DND-41 (cell line): ENCODE measurements at regions not wholly inside any gene's neighbourhood (a gene's known extent, or its start where the extent isn't known, plus 50 kb on each side); places are given as distances from the start of the nearest gene placed in this dataset.

Source experiments
- ATAC-seq: fragments of 200-7000 bp; cut with Tn5 transposase; 3 replicates; pipeline ENCODE4 v1.9.1; 2021; ENCODE audit warnings: low read depth; ENCODE audit not compliant: insufficient read depth
- DNase-seq: peaks from one replicate; pipeline ENCODE4 v3.0.0-alpha.2; 2020
- H2AFZ ChIP-seq: 2 replicates; pipeline ENCODE4 v1.6.0; 2012; ENCODE audit warnings: low read depth, low read length
- H3K27ac ChIP-seq: 2 replicates; pipeline ENCODE4 v1.5.1; 2012; ENCODE audit warnings: low read length, inconsistent platforms
- H3K27me3 ChIP-seq: fragments of 200-600 bp; sonication (generic); 2 replicates; pipeline ENCODE4 v1.6.0; 2012; ENCODE audit warnings: low read length, mild to moderate bottlenecking, inconsistent platforms; ENCODE audit not compliant: insufficient read depth, poor library complexity
- H3K36me3 ChIP-seq: 2 replicates; pipeline ENCODE4 v1.5.1; 2012; ENCODE audit warnings: low read length, inconsistent platforms; ENCODE audit not compliant: insufficient read depth
- H3K4me1 ChIP-seq: 2 replicates; pipeline ENCODE4 v1.5.1; 2012; ENCODE audit warnings: mild to moderate bottlenecking, low read length; ENCODE audit not compliant: insufficient read depth
- H3K4me2 ChIP-seq: 2 replicates; pipeline ENCODE4 v1.6.0; 2012; ENCODE audit warnings: mild to moderate bottlenecking, moderate library complexity, low read length, inconsistent platforms; ENCODE audit not compliant: insufficient read depth
- H3K4me3 ChIP-seq, 2 experiments: fragments of 200-600 bp in 1 of 2; shearing (Covaris generic) in 1 of 2; 2 replicates each; pipeline ENCODE4 v1.5.1; 2012 to 2016; ENCODE audit warnings: inconsistent platforms in 2 of 2, low read length in 2 of 2, mild to moderate bottlenecking in 2 of 2, low read depth in 1 of 2, moderate library complexity in 1 of 2
- H3K79me2 ChIP-seq: 2 replicates; pipeline ENCODE4 v1.6.0; 2012; ENCODE audit warnings: low read length, inconsistent platforms; ENCODE audit not compliant: insufficient read depth
- H3K9ac ChIP-seq: 2 replicates; pipeline ENCODE4 v1.6.0; 2012; ENCODE audit warnings: low read depth, mild to moderate bottlenecking, inconsistent platforms, low read length, moderate library complexity
- H3K9me3 ChIP-seq: 2 replicates; pipeline ENCODE4 v1.5.1; 2012; ENCODE audit warnings: low read length, moderate library complexity, mild to moderate bottlenecking, inconsistent platforms; ENCODE audit not compliant: insufficient read depth, severe bottlenecking
- H4K20me1 ChIP-seq: 2 replicates; pipeline ENCODE4 v1.6.0; 2012; ENCODE audit warnings: low read length; ENCODE audit not compliant: insufficient read depth
- EZH2 ChIP-seq: IDR thresholded peaks from 3 replicates; pipeline ENCODE4 v1.6.1; 2012; ENCODE audit warnings: borderline replicate concordance, low read depth, mild to moderate bottlenecking, moderate library complexity, low read length, inconsistent platforms; ENCODE audit not compliant: severe bottlenecking
- TF ChIP-seq, protein P1 (sequence below): IDR thresholded peaks from 2 replicates; pipeline ENCODE4 v1.5.1; 2012; ENCODE audit warnings: borderline replicate concordance, low read length, moderate library complexity, mild to moderate bottlenecking; ENCODE audit not compliant: poor library complexity, severe bottlenecking; ENCODE audit errors: extremely low read depth

- no peak overlapping the region for H3K27ac ChIP-seq
- H3K27me3 ChIP-seq, result no peaks in the 10 kb centered on the region
- H3K4me3 ChIP-seq, result no peak overlapping the region
- no peaks in the 10 kb centered on the region for H4K20me1 ChIP-seq
- TF ChIP-seq, protein P1, sequence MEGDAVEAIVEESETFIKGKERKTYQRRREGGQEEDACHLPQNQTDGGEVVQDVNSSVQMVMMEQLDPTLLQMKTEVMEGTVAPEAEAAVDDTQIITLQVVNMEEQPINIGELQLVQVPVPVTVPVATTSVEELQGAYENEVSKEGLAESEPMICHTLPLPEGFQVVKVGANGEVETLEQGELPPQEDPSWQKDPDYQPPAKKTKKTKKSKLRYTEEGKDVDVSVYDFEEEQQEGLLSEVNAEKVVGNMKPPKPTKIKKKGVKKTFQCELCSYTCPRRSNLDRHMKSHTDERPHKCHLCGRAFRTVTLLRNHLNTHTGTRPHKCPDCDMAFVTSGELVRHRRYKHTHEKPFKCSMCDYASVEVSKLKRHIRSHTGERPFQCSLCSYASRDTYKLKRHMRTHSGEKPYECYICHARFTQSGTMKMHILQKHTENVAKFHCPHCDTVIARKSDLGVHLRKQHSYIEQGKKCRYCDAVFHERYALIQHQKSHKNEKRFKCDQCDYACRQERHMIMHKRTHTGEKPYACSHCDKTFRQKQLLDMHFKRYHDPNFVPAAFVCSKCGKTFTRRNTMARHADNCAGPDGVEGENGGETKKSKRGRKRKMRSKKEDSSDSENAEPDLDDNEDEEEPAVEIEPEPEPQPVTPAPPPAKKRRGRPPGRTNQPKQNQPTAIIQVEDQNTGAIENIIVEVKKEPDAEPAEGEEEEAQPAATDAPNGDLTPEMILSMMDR, result no peak
- no peak for TF ChIP-seq EZH2
- H3K79me2 ChIP-seq, result no peaks in the 10 kb centered on the region
- H3K9me3 ChIP-seq, result no peaks in the 10 kb centered on the region
- no peak overlapping the region for H3K9ac ChIP-seq
- no peak for ATAC-seq
- H3K36me3 ChIP-seq, result no peaks in the 10 kb centered on the region
- no peak for DNase-seq
- H2AFZ ChIP-seq, result no peak overlapping the region
- H3K4me1 ChIP-seq, result no peaks in the 10 kb centered on the region
- H3K4me2 ChIP-seq, result no peak overlapping the region
These were observed 360.4 kb downstream of the RPS24 start for GRCh38 chr10:78394047-78394446.

DNA sequence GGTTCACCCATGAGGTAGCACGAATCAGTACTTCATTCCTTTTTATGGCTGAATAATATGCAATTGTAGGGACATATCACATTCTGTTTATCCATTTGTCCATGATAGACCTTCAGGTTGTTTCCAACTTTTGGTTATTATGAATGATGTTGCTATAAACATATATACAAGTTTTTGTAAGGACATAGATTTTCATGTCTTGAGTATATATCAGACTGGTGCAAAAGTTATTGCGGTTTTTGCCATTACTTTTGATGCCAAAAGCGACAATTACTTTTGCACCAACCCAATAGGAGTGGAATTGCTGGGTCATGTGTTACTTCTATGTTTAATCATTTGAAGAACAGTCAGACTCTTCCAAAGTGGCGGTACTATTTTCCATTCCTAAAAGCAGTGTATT is 361.5 kb downstream of the RPS24 start:
- Histone ChIP-seq H3K4me2 (no peak overlapping the region), H3K4me1 (no peaks in the 10 kb centered on the region), H3K27ac (no peak overlapping the region), H4K20me1 (no peaks in the 10 kb centered on the region), H3K36me3 (no peaks in the 10 kb centered on the region), H3K79me2 (no peaks in the 10 kb centered on the region), H3K27me3 (no peaks in the 10 kb centered on the region), H3K9me3 (no peaks in the 10 kb centered on the region), H3K9ac (no peak overlapping the region), H2AFZ (no peak overlapping the region), H3K4me3 (no peak overlapping the region)
- no peak for TF ChIP-seq EZH2
- TF ChIP-seq, protein P1, result no peak
- DNase-seq (no peak), ATAC-seq (no peak)

GRCh38 chr10:78396754-78397153 is 363.1 kb downstream of the RPS24 start:
- no peak for TF ChIP-seq EZH2
- TF ChIP-seq, protein P1, result no peak
- ATAC-seq (no peak), DNase-seq (no peak)
- Histone ChIP-seq H3K4me2 (no peak overlapping the region), H3K27ac (no peak overlapping the region), H3K36me3 (no peaks in the 10 kb centered on the region), H3K9ac (no peak overlapping the region), H3K79me2 (no peaks in the 10 kb centered on the region), H2AFZ (no peak overlapping the region), H4K20me1 (no peaks in the 10 kb centered on the region), H3K4me3 (no peak overlapping the region), H3K4me1 (no peaks in the 10 kb centered on the region), H3K27me3 (no peaks in the 10 kb centered on the region), H3K9me3 (no peaks in the 10 kb centered on the region)

DNA sequence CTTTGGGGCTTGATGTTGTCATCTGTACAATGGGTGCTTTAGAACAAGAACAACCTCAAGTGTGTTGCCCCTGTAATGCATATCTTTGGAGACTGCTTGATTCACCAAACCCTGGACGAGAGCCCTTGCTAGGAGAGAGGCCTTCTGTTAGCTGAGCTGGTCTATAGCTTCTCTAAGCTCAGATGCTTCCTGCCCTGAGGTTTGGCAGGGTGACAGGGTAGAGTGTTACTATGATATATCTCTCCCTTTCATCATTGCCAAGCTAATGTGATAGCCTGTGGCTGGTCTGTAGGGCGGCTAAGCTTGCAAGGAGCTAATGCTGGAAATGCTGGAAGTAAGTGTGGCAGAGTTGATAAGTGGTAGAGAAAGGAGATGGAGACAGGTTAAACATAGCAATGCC is 364.1 kb downstream of the RPS24 start:
- H4K20me1 ChIP-seq, result no peaks in the 10 kb centered on the region
- ATAC-seq (no peak), DNase-seq (no peak)
- no peak overlapping the region for H2AFZ ChIP-seq
- no peaks in the 10 kb centered on the region for H3K4me1 ChIP-seq
- no peak overlapping the region for H3K4me3 ChIP-seq
- H3K27me3 ChIP-seq, result no peaks in the 10 kb centered on the region
- no peak overlapping the region for H3K27ac ChIP-seq
- H3K9me3 ChIP-seq, result no peaks in the 10 kb centered on the region
- H3K36me3 ChIP-seq, result no peaks in the 10 kb centered on the region
- H3K9ac ChIP-seq, result no peak overlapping the region
- no peaks in the 10 kb centered on the region for H3K79me2 ChIP-seq
- H3K4me2 ChIP-seq, result no peak overlapping the region
- no peak for TF ChIP-seq EZH2
- TF ChIP-seq, protein P1, result no peak
